ENCODE measurements at regions not wholly inside any gene's neighbourhood (a gene's known extent, or its start where the extent isn't known, plus 50 kb on each side); places are given as distances from the start of the nearest gene placed in this dataset.

GRCh38 chr5:173464813-173465212, 136.6 kb upstream of the STC2 start:
- ChIA-PET CTCF (interaction anchor here (0.6 kb wide), 1 partner anchor 965 kb away, joined by 3 read pairs; no protein-coding TSS in a partner anchor), POLR2A (no interaction called here)
- no peaks in the 10 kb centered on the region for H3K36me3 ChIP-seq (ENCODE audit: control insufficient read depth in 2 of 2, insufficient read depth in 1 of 2, low read length in 2 of 2)

GRCh38 chr5:173463207-173463606, 135.0 kb upstream of the STC2 start:
- Histone ChIP-seq H3K4me3 (ENCODE audit: low read depth, low read length) (no peak overlapping the region), H3K4me1 (ENCODE audit: control insufficient read depth, insufficient read depth, low read length) (no peaks in the 10 kb centered on the region), H3K9me3 (ENCODE audit: control insufficient read depth, insufficient read depth, low read depth, low read length) (no peaks in the 10 kb centered on the region), H3K27ac (ENCODE audit: extremely low read depth, low read depth, low read length) (no peak overlapping the region), H3K36me3 (ENCODE audit: control insufficient read depth in 2 of 2, insufficient read depth in 1 of 2, low read length in 2 of 2) (no peaks in the 10 kb centered on the region)
- TF ChIP-seq ZNF549 (tag by site-specific recombination; IDR thresholded peaks at IDR 0.05) (no peak), HOXA7 (CRISPR knock-in tag; IDR thresholded peaks at IDR 0.05; ENCODE audit: borderline replicate concordance) (no peak), ZNF248 (tag by site-specific recombination; IDR thresholded peaks at IDR 0.05) (no peak), ZNF302 (tag by site-specific recombination; IDR thresholded peaks at IDR 0.05; ENCODE audit: low read depth) (no peak), ZBTB20 (tag by site-specific recombination; IDR thresholded peaks at IDR 0.05) (no peak), ZNF629 (tag by site-specific recombination; IDR thresholded peaks at IDR 0.05) (no peak), ZSCAN16 (tag by site-specific recombination; IDR thresholded peaks at IDR 0.05) (no peak), ZNF558 (tag by site-specific recombination; IDR thresholded peaks at IDR 0.05) (no peak), GLI4 (tag by site-specific recombination; IDR thresholded peaks at IDR 0.05) (no peak), ZXDB (tag by site-specific recombination; IDR thresholded peaks at IDR 0.05) (no peak), GLIS2 (tag by site-specific recombination; IDR thresholded peaks at IDR 0.05) (no peak), ZNF777 (tag by site-specific recombination; IDR thresholded peaks at IDR 0.05; ENCODE audit: borderline replicate concordance) (no peak), ZNF76 (tag by site-specific recombination; IDR thresholded peaks at IDR 0.05; ENCODE audit: borderline replicate concordance, low read depth) (no peak), ZNF654 (tag by site-specific recombination; IDR thresholded peaks at IDR 0.05; ENCODE audit: low read depth) (no peak), ZNF791 (tag by site-specific recombination; IDR thresholded peaks at IDR 0.05) (no peak), ZBTB1 (tag by site-specific recombination; IDR thresholded peaks at IDR 0.05) (no peak)
- CTCF ChIA-PET = interaction anchor here (1.0 kb wide), 1 partner anchor 133 kb away, joined by 3 read pairs; no protein-coding TSS in a partner anchor
- POLR2A ChIA-PET = no interaction called here

More at GRCh38 chr5:173464813-173465212, 136.6 kb upstream of the STC2 start:
- Histone ChIP-seq H3K4me1 (ENCODE audit: control insufficient read depth, insufficient read depth, low read length) (no peaks in the 10 kb centered on the region), H3K9me3 (ENCODE audit: control insufficient read depth, insufficient read depth, low read depth, low read length) (no peaks in the 10 kb centered on the region), H3K4me3 (ENCODE audit: low read depth, low read length) (no peak overlapping the region), H3K27ac (ENCODE audit: extremely low read depth, low read depth, low read length) (no peak overlapping the region)
- TF ChIP-seq SCRT2 (tag by site-specific recombination; IDR thresholded peaks at IDR 0.05) (no peak), ZNF138 (tag by site-specific recombination; IDR thresholded peaks at IDR 0.05; ENCODE audit: borderline replicate concordance) (no peak), ZNF501 (tag by site-specific recombination; IDR thresholded peaks at IDR 0.05) (no peak), ELK4 (IDR thresholded peaks at IDR 0.05; ENCODE audit: borderline replicate concordance, low read depth, low read length) (no peak), ZNF239 (tag by site-specific recombination; IDR thresholded peaks at IDR 0.05) (no peak), ZNF426 (tag by site-specific recombination; IDR thresholded peaks at IDR 0.05) (no peak), ZNF677 (tag by site-specific recombination; IDR thresholded peaks at IDR 0.05) (no peak), HOXD13 (CRISPR knock-in tag; IDR thresholded peaks at IDR 0.05; ENCODE audit: borderline replicate concordance) (no peak), HOXC10 (CRISPR knock-in tag; IDR thresholded peaks at IDR 0.05) (no peak), ZNF133 (tag by site-specific recombination; IDR thresholded peaks at IDR 0.05) (no peak), ZNF404 (tag by site-specific recombination; IDR thresholded peaks at IDR 0.05) (no peak), ZEB2 (tag by site-specific recombination; IDR thresholded peaks at IDR 0.05) (no peak)
